CD14-positive monocyte (primary cell): ENCODE measurements at regions not wholly inside any gene's neighbourhood (a gene's known extent, or its start where the extent isn't known, plus 50 kb on each side); places are given as distances from the start of the nearest gene placed in this dataset.
A peak's percentile ranks its signal among the peaks of the same experiment; 100 is the strongest.

ENCODE experiments used
- DNase-seq, 3 donors: peaks; one replicate each; pipeline ENCODE4 v3.0.0-alpha.2; 2011 to 2022
- H2AFZ ChIP-seq: 2 replicates; pipeline ENCODE4 v1.6.0; 2012; ENCODE audit warnings: mild to moderate bottlenecking, low read depth, low read length, inconsistent platforms; ENCODE audit not compliant: insufficient read depth, poor library complexity, severe bottlenecking
- H3K27ac ChIP-seq, 2 donors: 1 replicate in 1 of 2; 2 replicates in 1 of 2; pipeline ENCODE4 v1.5.1; 2012 to 2013; ENCODE audit warnings: low read length in 2 of 2, control low read depth in 1 of 2, inconsistent platforms in 1 of 2, low read depth in 1 of 2, mild to moderate bottlenecking in 1 of 2
- H3K27me3 ChIP-seq, 2 donors: one replicate each; pipeline versions ENCODE4 v1.6.0 to v1.6.1; 2011 to 2013; ENCODE audit warnings: low read length in 2 of 2; ENCODE audit not compliant: control insufficient read depth in 2 of 2, insufficient read depth in 2 of 2
- H3K36me3 ChIP-seq, 2 donors: replicated peaks in 1 of 2; 1 replicate in 1 of 2; 2 replicates in 1 of 2; pipeline versions ENCODE4 v1.5.1 to v1.6.1; 2012 to 2013; ENCODE audit warnings: low read length in 2 of 2, control low read depth in 1 of 2, inconsistent platforms in 1 of 2, mild to moderate bottlenecking in 1 of 2; ENCODE audit not compliant: insufficient read depth in 2 of 2, control insufficient read depth in 1 of 2
- H3K4me1 ChIP-seq, 2 donors: 1 replicate in 1 of 2; 2 replicates in 1 of 2; pipeline versions ENCODE4 v1.5.1 to v1.6.1; 2012 to 2013; ENCODE audit warnings: low read length in 2 of 2, control low read depth in 1 of 2, inconsistent platforms in 1 of 2, mild to moderate bottlenecking in 1 of 2, moderate library complexity in 1 of 2; ENCODE audit not compliant: insufficient read depth in 2 of 2, control insufficient read depth in 1 of 2
- H3K4me2 ChIP-seq: replicated peaks from 2 replicates; pipeline ENCODE3; 2012; ENCODE audit warnings: low read length, moderate library complexity, mild to moderate bottlenecking; ENCODE audit not compliant: poor library complexity, severe bottlenecking; ENCODE audit errors: extremely low read depth
- H3K4me3 ChIP-seq, 3 experiments: fragments of 200-600 bp in 1 of 3; sonication (generic) in 1 of 3; replicated peaks in 1 of 3; 1 replicate in 2 of 3; 2 replicates in 1 of 3; pipeline ENCODE4 v1.5.1; 2011 to 2013; ENCODE audit warnings: low read length in 3 of 3, mild to moderate bottlenecking in 3 of 3, control low read depth in 2 of 3, low read depth in 2 of 3, inconsistent platforms in 1 of 3, moderate library complexity in 1 of 3
- H3K79me2 ChIP-seq: 2 replicates; pipeline ENCODE4 v1.6.0; 2012; ENCODE audit warnings: mild to moderate bottlenecking, control low read depth, inconsistent platforms, low read length, moderate library complexity; ENCODE audit not compliant: insufficient read depth
- H3K9ac ChIP-seq: 2 replicates; pipeline ENCODE4 v1.6.0; 2017; ENCODE audit warnings: low read length, mild to moderate bottlenecking; ENCODE audit not compliant: insufficient read depth, poor library complexity, severe bottlenecking
- H3K9me3 ChIP-seq, 2 donors: replicated peaks in 1 of 2; 1 replicate in 1 of 2; 2 replicates in 1 of 2; pipeline versions ENCODE4 v1.5.1 to v1.6.1; 2012 to 2013; ENCODE audit warnings: low read length in 2 of 2, control low read depth in 1 of 2; ENCODE audit not compliant: control insufficient read depth in 1 of 2, insufficient read depth in 1 of 2
- H4K20me1 ChIP-seq: 2 replicates; pipeline ENCODE4 v1.6.0; 2012; ENCODE audit warnings: mild to moderate bottlenecking, low read length, control low read depth, moderate library complexity; ENCODE audit not compliant: insufficient read depth
- H3K27ac Mint-ChIP-seq, 7 donors: one replicate each; pipeline ENCODE4 v1.8.0; 2020; ENCODE audit warnings: mild to moderate bottlenecking in 7 of 7, mixed read lengths in 7 of 7, moderate library complexity in 6 of 7, inconsistent platforms in 2 of 7
- H3K27me3 Mint-ChIP-seq, 3 donors: one replicate each; pipeline ENCODE4 v1.8.0; 2021 to 2022; ENCODE audit warnings: low read depth in 3 of 3, mild to moderate bottlenecking in 3 of 3, mixed read lengths in 3 of 3, moderate library complexity in 3 of 3, inconsistent platforms in 1 of 3
- H3K36me3 Mint-ChIP-seq, 2 donors: one replicate each; pipeline ENCODE4 v1.8.0; 2020; ENCODE audit warnings: mixed read lengths in 2 of 2, inconsistent platforms in 1 of 2, mild to moderate bottlenecking in 1 of 2
- H3K4me1 Mint-ChIP-seq: one replicate; pipeline ENCODE4 v1.8.0; 2020; ENCODE audit warnings: mild to moderate bottlenecking, mixed read lengths
- H3K4me3 Mint-ChIP-seq, 2 donors: one replicate each; pipeline ENCODE4 v1.8.0; 2020; ENCODE audit warnings: mild to moderate bottlenecking in 2 of 2, mixed read lengths in 2 of 2, moderate library complexity in 1 of 2
- H3K9me3 Mint-ChIP-seq, 7 donors: one replicate each; pipeline ENCODE4 v1.8.0; 2020 to 2022; ENCODE audit warnings: mixed read lengths in 7 of 7, mild to moderate bottlenecking in 6 of 7, moderate library complexity in 6 of 7, inconsistent platforms in 2 of 7
- WGBS: methylation state at CpG from one replicate; pipeline ENCODE4 v1.1.5; 2013; ENCODE audit warnings: missing lambda C conversion rate; ENCODE audit not compliant: insufficient coverage; 5-methylcytosine and 5-hydroxymethylcytosine counted together
- intact Hi-C, 2 donors: fragments of 100-400 bp; cut with micrococcal nuclease; formaldehyde crosslinking; loops; one replicate each; pipeline versions ENCODE4 v1.15.0 to v1.15.1; 2023
- TF ChIP-seq, protein P1 (sequence below): fragments of 200-600 bp; IDR thresholded peaks from one replicate; pipeline ENCODE4 v1.8.0; 2022; ENCODE audit warnings: antibody characterized with exemption, mild to moderate bottlenecking

DNA sequence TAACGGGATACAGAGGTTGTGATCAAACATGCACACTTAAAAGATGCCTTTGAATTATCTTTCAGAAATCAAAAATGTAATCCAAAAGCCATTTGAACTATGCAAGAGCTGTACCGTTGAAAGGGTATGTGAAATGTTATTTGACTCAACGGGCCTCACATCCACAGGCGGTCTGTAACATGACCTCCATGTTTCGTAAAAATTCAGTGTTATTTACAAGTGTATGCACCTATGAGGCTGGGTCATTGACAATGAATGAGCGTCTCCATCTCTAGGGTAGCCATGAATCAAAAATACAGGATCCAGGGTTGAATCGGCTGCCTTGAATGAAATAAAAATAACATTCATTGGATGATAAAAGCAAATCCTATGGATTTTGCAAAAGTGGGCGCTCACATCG lies 100.1 kb downstream of the CRLF2 start:
- Histone ChIP-seq H3K4me2 (no peak overlapping the region), H2AFZ (no peak overlapping the region), H3K4me3 (no peak overlapping the region), H3K4me1 (no peaks in the 10 kb centered on the region), H4K20me1 (no peaks in the 10 kb centered on the region), H3K9ac (no peak overlapping the region), H3K79me2 (no peaks in the 10 kb centered on the region), H3K9me3 (peaks cover 6 to 15% of the 10 kb centered on the region in 2 donors), H3K27ac (no peak overlapping the region), H3K27me3 (peaks cover 9 to 38% of the 10 kb centered on the region in 2 donors), H3K36me3 (no peaks in the 10 kb centered on the region)
- H3K27me3 Mint-ChIP-seq = peaks cover 42 to 62% (median 47%) of the 10 kb centered on the region in 3 donors
- H3K27ac Mint-ChIP-seq = no peak overlapping the region
- DNase-seq = no peak
- TF ChIP-seq, protein P1, sequence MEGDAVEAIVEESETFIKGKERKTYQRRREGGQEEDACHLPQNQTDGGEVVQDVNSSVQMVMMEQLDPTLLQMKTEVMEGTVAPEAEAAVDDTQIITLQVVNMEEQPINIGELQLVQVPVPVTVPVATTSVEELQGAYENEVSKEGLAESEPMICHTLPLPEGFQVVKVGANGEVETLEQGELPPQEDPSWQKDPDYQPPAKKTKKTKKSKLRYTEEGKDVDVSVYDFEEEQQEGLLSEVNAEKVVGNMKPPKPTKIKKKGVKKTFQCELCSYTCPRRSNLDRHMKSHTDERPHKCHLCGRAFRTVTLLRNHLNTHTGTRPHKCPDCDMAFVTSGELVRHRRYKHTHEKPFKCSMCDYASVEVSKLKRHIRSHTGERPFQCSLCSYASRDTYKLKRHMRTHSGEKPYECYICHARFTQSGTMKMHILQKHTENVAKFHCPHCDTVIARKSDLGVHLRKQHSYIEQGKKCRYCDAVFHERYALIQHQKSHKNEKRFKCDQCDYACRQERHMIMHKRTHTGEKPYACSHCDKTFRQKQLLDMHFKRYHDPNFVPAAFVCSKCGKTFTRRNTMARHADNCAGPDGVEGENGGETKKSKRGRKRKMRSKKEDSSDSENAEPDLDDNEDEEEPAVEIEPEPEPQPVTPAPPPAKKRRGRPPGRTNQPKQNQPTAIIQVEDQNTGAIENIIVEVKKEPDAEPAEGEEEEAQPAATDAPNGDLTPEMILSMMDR = no peak
- peak overlapping the region in 1 of 2 donors; percentile 59 for H3K4me3 Mint-ChIP-seq
- H3K36me3 Mint-ChIP-seq = no peaks in the 10 kb centered on the region
- WGBS = 60% methylated on average over 3 of the region's 9 CpGs
- intact Hi-C loops = no loop called here
- no peaks in the 10 kb centered on the region for H3K4me1 Mint-ChIP-seq
- H3K9me3 Mint-ChIP-seq = peaks cover 0 to 14% (median 5%) of the 10 kb centered on the region in 7 donors

DNA sequence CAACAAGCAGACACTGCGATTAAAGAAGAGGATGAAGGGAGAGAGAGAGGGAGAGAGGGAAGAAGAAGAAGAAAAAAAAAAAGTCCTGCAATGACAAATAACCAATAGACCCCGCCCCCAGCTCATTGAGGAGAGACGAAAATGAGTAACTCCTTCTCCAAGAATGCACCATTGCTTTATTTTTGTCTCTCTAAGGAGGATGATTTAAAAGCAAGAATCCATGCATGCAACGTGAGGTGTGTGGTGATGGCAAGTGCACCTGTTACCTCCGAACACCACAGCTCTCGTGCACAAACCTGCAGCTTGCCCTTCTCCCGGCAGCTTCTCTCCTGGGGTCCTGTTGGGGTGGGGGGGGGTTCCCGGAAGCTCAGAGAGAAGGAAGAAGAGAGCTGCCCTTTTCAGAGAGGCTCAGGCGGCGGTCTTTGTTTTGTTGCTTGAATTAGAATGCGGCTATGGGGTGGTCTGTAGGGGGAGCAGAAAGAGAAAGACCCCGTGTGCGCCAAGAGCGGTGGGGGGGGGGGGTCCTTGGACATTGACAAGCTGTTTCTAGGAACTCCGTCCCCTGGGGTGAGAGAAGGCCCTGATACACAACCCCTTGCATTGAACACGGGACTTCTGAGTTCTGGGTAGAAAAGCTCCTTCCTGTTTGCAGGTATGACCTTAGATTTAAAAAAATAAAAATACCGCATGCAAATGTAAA lies 100.7 kb downstream of the CRLF2 start:
- Histone ChIP-seq H3K9ac (no peak overlapping the region), H3K4me1 (no peaks in the 10 kb centered on the region), H3K9me3 (peaks cover 6 to 15% of the 10 kb centered on the region in 2 donors), H3K27me3 (peaks cover 9 to 38% of the 10 kb centered on the region in 2 donors), H3K4me2 (no peak overlapping the region), H2AFZ (no peak overlapping the region), H4K20me1 (no peaks in the 10 kb centered on the region), H3K27ac (no peak overlapping the region), H3K4me3 (no peak overlapping the region), H3K79me2 (no peaks in the 10 kb centered on the region), H3K36me3 (no peaks in the 10 kb centered on the region)
- peak overlapping the region in 1 of 2 donors; percentile 68 for H3K4me3 Mint-ChIP-seq
- H3K4me1 Mint-ChIP-seq = no peaks in the 10 kb centered on the region
- no peak for DNase-seq
- H3K27ac Mint-ChIP-seq = no peak overlapping the region
- H3K9me3 Mint-ChIP-seq = peaks cover 0 to 14% (median 5%) of the 10 kb centered on the region in 7 donors
- H3K27me3 Mint-ChIP-seq = peaks cover 45 to 66% (median 51%) of the 10 kb centered on the region in 3 donors
- H3K36me3 Mint-ChIP-seq = no peaks in the 10 kb centered on the region
- intact Hi-C loops = no loop called here
- 6% methylated on average over 6 of the region's 17 CpGs for WGBS
- TF ChIP-seq, protein P1 = no peak
